Muscle of back (tissue), 3 donors: ENCODE measurements at regions not wholly inside any gene's neighbourhood (a gene's known extent, or its start where the extent isn't known, plus 50 kb on each side); places are given as distances from the start of the nearest gene placed in this dataset.
"Not testable (repeated sequence)": the region's sequence is repeated elsewhere in the genome, so short reads cannot be mapped to it uniquely, and the experiment has no call there.

Experiments
- DNase-seq, 3 donors: peaks; one replicate each; pipeline versions ENCODE4 v3.0.0 to v3.0.0-alpha.2; 2013

GRCh38 chr16:29355339-29356059, 51.0 kb downstream of the NPIPB11 start:
- not testable (repeated sequence) for DNase-seq

GRCh38 chr16:29354449-29354848, 52.1 kb downstream of the NPIPB11 start:
- DNase-seq = not testable (repeated sequence)

- DNase-seq = not testable (repeated sequence)
These were observed 53.9 kb downstream of the NPIPB11 start for GRCh38 chr16:29352617-29352999.

- not testable (repeated sequence) for DNase-seq
These were observed 54.4 kb downstream of the NPIPB11 start for GRCh38 chr16:29351970-29352616.

GRCh38 chr16:29351271-29351969, 55.1 kb downstream of the NPIPB11 start:
- DNase-seq = not testable (repeated sequence)

GRCh38 chr16:29349966-29350365, 56.5 kb downstream of the NPIPB11 start:
- DNase-seq = peak in 2 of 3 donors; percentile 16 to 26

GRCh38 chr16:29348748-29349147, 57.8 kb downstream of the NPIPB11 start:
- not testable (repeated sequence) for DNase-seq

- DNase-seq = not testable (repeated sequence)
These were observed 58.3 kb downstream of the NPIPB11 start for GRCh38 chr16:29348123-29348690.

GRCh38 chr16:29346796-29347580, 59.5 kb downstream of the NPIPB11 start:
- not testable (repeated sequence) for DNase-seq

- DNase-seq = not testable (repeated sequence)
These were observed 60.3 kb downstream of the NPIPB11 start for GRCh38 chr16:29346203-29346602.

- not testable (repeated sequence) for DNase-seq
These were observed 63.6 kb downstream of the NPIPB11 start for GRCh38 chr16:29342937-29343336.

GRCh38 chr16:29340779-29341438, 65.6 kb downstream of the NPIPB11 start:
- not testable (repeated sequence) for DNase-seq

GRCh38 chr16:29340235-29340634, 66.3 kb downstream of the NPIPB11 start:
- not testable (repeated sequence) for DNase-seq

- DNase-seq = not testable (repeated sequence)
These were observed 67.5 kb downstream of the NPIPB11 start for GRCh38 chr16:29338821-29339700.

GRCh38 chr16:29337385-29337901, 69.1 kb downstream of the NPIPB11 start:
- DNase-seq = not testable (repeated sequence)

- DNase-seq = not testable (repeated sequence)
These were observed 71.0 kb downstream of the NPIPB11 start for GRCh38 chr16:29335549-29335846.

GRCh38 chr16:29334776-29335548, 71.5 kb downstream of the NPIPB11 start:
- DNase-seq = not testable (repeated sequence)

- not testable (repeated sequence) for DNase-seq
These were observed 72.9 kb downstream of the NPIPB11 start for GRCh38 chr16:29333492-29334097.
